Caki2 (cell line): ENCODE measurements at regions not wholly inside any gene's neighbourhood (a gene's known extent, or its start where the extent isn't known, plus 50 kb on each side); places are given as distances from the start of the nearest gene placed in this dataset.

Experiments
- DNase-seq: peaks from one replicate; pipeline ENCODE4 v3.0.0-alpha.2; 2015; ENCODE audit warnings: low read depth
- in situ Hi-C: cut with HindIII; loops from 2 replicates; pipeline ENCODE4 v1.10.0; 2016; ENCODE audit warnings: low sequenced_read_pairs, low pct_unique_long_range_greater_than_20kb, mixed read lengths

DNA sequence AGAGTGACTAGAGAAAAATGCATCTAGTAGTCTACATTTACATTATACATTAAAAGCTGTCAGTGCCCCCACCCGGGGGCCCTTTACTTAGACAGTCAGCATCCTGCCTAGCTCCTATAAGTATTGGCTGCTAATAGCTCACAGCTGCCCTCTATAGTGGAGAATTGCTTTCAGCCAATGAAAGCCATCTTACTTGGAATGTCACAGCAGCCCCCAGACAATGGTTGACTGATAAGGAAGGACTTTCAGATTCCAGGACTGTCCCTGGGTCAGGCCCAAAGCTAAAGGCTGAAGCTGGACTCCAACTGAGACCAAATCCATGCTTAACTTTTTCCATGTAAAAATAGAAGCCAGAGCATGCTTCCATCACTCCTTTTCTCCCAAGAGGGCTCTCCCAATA is 196.9 kb downstream of the ANKRD50 start:
- no peak for DNase-seq
- in situ Hi-C loops: no loop called here

DNA sequence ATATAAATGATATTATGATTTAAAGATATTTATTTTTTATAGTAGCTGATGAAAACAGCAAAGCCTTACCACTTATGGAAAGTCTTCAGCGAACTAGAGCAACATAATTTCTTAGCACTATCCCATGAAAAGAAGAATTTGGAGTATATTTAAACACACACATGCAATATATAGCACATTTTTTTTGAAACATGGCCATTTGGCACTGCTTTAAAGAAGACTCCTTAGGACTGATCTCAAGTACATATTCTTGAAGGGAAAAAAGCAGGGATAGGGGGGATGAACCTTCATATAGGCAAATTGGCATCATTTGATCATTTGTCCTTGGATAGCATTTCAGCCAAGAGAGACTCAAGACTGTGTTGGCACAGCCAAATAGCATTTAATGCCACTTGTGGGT is 193.3 kb downstream of the ANKRD50 start:
- in situ Hi-C loops: no loop called here
- no peak for DNase-seq

DNA sequence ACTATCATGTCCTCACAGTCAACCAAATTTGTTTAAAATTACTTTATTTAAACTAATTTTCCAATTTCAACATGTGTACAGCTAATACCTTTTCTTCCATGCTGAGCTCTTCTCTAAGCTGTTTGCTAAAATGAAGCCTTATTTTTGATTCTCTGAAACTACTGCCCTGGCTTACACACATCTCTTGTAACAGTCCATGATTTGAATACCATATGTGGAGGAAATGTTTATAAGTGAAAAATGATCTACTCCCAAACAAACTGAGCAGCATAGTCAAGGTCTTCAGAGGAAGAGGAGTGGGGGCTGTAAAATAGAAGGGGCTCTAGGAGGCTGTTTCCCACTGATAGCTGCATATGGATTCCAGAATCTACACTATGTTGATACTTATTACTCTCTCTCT is 188.7 kb downstream of the ANKRD50 start:
- in situ Hi-C loops: no loop called here
- DNase-seq: no peak

DNA sequence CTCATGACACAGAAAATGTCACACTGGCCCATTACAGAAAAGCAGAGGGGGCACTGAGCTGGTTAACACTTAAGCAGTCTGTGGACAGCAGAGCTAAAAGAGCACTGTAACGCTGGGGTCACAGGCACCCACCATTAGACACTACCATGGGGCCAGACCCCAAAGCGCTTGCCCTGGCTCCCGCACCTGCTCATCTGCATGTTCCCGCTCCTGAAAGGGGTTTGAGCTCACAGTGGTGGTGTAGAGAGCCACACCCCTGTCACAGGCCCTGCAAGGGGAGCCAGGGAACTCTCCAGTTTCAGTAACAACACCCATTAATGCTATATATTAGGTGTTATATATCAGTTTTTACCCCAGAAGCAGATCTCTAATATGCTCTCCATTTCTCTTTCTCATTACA is 187.0 kb downstream of the ANKRD50 start:
- DNase-seq: no peak
- in situ Hi-C loops: no loop called here

DNA sequence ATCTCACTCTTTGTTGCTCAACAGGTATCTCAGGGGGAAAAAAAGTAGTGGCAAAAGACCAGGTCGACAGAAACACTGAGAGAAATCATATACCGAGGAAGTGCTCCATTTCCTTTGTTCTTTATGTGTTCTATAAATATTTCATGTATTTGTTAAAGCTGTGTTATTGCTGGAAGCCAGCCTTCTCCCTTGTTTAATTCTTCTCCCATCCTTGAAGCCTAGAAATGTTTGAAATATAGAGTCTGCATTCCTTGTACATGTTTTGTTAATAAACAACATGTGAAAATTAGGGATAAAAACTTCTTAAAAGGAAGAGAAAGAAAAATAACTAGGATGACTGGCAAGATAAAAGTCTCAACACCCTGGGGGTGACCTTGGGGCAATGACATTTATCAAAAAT is 186.2 kb downstream of the ANKRD50 start:
- no peak for DNase-seq
- in situ Hi-C loops: no loop called here

DNA sequence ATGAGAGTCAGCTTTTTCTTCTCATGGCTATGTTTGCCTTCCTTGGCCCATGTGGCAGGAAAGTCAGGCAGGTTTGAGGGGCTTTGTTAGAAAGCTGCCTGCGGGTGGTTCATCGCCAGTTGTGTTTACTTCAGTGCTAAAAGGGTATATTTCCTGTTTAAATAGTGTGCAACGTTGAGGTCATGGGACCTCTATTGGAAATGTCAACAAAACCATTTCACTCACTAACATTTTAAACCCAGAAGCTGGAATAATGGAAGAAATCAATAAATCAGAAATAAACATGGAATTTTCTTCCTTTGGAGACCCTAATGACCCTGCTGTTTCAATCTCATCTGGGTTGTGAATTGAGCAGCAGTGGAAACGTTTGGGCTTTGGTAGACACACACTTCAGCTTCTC is 185.8 kb downstream of the ANKRD50 start:
- in situ Hi-C loops: no loop called here
- DNase-seq: no peak

DNA sequence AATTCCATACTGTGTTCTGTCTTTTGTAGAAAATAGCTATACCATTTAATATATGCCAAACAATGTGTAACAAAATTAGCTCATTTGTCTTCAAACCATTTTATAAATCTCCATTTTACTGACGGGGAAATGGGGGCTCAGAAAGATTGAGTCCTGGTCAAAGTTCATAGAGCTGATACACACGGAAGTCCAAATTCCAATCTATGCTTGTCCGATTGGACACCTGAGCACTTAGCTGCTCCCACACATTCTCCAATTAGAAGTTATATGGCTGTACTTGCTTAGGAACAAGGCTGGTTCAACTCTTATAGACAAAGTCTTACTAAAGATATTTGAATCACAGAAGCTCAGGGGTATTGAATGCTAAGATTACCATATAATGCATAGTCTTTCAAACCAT is 185.2 kb downstream of the ANKRD50 start:
- no peak for DNase-seq
- in situ Hi-C loops: no loop called here

DNA sequence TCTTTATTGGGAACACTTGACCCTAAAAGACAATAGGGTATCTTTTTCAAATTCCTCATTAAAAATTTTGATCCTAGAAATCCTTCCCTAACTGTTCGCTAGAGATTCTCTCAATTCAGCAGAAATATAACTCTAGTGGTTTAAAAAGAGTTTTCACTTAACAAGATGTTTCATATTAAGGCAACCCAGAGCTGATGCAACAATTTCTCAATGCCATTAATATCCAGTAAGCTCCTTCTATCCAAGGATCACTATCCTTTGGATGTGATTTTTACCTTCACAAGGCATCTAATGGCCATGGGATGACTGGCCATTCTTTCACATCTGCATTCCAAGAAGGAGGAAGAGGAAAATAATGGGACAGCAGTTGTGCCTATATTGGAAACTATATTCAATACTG is 183.4 kb downstream of the ANKRD50 start:
- no peak for DNase-seq
- in situ Hi-C loops: no loop called here

DNA sequence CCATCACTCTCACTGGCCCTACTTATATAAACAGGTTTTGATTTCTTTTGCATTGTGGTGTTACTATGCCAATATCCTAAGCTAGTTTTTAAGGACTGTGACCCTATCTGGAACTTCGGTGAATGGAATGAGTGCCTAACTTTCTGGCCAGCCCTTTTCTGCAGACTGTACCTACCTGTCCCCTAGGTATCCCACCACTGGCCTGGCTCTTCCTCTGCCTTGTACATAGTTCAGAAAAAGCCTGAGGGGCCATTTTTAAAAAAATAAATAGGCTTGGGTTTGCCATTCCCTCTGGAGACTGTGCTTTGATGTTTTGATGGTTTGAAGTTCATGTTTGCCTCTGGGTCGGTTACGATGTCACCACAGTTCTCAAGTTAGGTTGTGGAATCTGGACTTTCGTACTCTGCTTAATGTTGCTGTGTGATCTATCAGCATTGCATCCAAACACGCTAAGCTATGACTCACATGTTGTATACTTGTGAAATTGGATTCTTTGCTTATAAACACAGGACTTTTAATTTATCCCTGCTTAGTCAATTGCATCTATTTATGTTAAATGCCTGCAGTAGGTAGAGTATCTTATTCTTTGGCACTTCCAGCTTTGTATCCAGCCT is 182.0 kb downstream of the ANKRD50 start:
- in situ Hi-C loops: no loop called here
- DNase-seq: no peak

DNA sequence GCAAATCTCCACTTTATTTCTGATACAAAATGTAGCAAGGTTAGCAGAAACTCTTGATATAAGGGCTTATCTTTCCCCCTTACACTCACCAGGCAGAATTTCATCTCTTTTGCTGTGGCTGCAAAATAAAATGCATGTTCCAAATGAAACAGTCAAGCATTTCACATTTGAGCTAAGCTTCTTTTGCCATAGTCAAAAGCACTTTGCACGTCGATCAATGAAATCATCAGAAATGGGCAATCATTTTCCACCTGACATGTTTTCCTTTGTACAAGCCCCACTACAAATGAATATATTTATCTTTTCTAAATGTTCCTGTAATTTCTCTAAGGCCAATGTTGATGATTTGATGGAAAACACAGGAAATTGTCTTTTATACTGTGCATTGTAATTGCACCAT is 178.4 kb downstream of the ANKRD50 start:
- in situ Hi-C loops: no loop called here

DNA sequence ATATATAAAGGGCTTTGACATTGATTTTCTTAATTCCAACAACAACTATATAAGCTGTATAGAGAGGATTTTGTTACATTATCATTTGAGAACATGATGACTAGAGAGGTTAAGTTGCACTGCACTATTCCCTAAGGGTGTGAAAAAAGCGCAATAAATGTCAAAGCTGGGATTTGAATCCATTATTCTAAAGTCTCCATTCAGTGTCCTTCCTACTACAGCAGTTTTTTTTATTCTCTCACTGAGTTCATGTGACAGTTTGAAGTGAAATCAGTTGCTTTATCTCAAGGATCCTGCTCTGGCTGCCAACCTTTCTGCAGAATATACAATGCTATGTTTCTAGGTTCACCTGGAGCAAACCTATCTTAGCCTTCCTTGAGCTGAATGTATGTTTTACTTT is 177.5 kb downstream of the ANKRD50 start:
- in situ Hi-C loops: no loop called here
- DNase-seq: no peak

More for the DNA sequence above, 178.4 kb downstream of the ANKRD50 start:
- DNase-seq: no peak

DNA sequence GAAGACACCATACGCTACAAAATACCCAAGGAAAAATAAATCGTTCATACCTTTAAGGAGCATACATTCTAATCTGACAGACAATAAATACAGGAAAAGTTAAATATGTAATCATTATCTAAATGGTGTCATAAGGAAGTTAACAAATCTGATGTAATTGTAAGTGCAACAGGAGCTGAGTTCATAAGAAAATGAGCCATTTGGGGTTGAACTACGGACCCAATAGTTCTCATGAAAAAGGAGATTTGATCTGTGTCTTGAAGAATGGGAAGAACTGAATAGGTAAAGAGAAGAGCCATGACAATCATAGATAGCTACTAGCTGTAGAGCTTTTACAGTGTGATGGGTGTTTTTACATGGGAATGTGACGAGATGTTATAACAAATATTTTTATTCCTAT is 175.6 kb downstream of the ANKRD50 start:
- in situ Hi-C loops: no loop called here
- no peak for DNase-seq

DNA sequence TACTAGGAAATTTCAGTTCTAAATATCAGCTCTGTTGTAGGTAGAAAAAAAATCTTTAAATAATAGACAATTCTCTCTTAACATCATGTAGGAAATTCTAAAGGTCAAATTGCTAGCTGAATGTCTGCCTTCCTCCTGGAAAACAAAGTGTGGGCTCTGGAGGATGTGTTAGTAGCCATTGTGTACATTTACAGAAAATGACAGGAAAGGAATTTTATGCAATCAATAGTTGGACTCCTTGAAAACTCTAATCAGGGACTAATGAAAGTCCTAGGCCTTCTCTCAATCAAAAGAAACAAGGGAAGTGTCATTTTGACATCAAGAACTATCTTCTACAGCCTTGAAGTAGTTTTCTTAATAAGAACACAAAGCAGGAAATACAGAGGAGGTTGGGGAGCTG is 174.6 kb downstream of the ANKRD50 start:
- DNase-seq: no peak
- in situ Hi-C loops: no loop called here

DNA sequence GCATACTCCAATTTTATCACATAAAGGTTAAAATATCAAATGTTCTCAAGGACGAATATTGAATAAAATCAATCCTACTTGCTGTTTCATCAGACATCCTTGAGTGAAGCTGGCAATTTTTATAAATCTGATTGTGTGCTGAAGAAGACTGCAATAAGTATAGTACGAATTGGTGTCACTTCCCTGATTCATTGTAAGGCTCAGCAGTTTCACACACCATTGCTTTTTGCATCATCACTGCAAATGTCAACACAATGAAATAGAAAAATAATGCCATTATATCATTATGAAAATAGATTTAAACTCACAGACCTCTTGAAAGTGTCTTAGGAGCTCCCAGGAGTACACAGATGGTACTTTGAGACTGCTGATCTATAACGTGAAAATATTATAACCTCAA is 172.5 kb downstream of the ANKRD50 start:
- no peak for DNase-seq
- in situ Hi-C loops: no loop called here

DNA sequence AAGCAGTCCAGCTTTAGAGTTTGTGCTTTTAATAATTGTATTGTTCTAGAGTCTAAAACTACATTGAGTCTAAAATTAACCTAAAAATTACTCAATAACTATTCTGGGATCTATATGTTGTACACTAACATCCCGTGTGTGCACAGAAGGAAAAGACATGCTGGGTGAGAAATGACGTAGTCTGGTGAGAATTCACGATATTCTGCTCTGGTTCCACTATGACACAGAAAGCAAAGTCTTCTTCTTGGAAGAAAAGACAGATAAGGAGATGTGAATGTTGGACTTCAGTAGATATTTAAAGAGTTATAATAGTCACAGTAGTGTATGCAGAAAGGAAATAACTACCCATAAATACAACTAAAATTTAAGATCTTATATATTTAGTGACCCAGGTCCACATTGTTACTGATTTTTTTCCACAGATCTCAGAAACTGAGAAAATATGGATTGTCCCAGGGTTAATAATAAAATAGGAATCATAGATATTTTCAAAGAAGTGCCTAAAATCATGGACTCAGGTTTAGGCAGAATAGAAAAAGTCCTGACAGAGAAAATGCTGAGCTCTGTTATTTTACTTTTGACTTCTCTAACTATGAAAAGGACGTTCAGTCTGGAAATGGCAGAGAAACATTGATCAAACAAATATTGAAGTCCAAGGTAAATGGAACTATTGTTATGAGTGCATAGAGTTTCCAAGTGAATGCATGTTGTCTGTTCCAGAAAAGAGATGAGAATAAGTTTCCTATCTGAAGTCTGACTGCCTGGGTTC is 170.7 kb downstream of the ANKRD50 start:
- in situ Hi-C loops: no loop called here

DNA sequence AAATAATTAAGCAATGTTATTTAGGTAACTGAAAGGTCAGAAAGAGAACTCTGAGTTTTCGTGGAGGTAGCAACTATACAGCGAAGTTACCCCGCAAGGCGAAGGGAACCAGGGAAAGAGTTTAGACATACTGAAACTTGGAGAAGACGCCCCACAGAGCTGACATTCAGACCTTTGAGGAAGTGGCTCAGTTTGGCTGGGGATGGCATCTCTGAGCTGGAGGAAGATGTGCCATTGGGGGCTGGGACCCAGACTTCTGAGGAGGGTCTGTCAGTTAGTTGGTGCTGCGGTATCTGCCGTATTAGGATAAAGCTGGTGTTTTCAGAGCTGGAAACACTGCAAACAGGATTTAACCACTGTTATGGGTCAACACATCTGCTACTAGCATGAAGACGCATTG is 156.6 kb downstream of the ANKRD50 start:
- no peak for DNase-seq
- in situ Hi-C loops: no loop called here

More for the DNA sequence above, 170.7 kb downstream of the ANKRD50 start:
- DNase-seq: no peak

DNA sequence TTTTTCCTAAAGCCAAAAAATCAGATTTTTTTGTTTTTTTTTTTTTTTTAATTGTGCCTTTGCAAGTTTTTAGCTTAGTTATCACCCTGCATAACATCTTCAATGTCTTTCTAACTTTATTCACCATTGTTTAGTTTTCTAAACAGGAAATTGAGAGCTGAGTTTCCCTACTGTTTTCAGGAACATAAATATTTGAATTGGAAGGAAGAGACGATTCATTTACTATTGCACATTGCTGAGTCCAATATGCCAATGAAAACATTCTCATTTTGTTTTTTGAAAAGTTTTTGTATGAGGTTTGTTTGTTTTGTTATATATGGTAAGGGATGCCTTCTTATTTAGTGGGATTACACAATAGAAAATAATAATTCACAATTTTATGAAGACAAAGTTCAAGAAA is 148.4 kb downstream of the ANKRD50 start:
- in situ Hi-C loops: no loop called here
- DNase-seq: no peak

DNA sequence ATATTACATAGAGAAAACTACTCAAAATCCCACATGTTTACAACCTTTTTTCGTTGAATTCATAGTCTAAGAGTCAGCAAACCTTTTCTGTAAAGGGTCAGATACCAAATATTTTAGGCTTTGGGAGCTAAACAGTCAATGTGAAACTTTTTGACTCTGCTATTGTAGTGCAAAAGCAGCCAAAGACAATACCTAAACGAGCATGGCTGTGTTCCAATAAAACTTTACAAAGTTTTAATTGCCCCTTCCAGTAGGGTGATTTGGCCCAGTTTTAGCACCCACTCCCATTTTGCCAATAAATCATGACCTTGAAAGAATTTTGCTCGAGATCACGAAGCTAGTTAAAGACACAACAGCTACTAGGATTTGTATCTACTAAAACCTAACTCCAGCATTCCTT is 147.2 kb downstream of the ANKRD50 start:
- DNase-seq: no peak
- in situ Hi-C loops: no loop called here

DNA sequence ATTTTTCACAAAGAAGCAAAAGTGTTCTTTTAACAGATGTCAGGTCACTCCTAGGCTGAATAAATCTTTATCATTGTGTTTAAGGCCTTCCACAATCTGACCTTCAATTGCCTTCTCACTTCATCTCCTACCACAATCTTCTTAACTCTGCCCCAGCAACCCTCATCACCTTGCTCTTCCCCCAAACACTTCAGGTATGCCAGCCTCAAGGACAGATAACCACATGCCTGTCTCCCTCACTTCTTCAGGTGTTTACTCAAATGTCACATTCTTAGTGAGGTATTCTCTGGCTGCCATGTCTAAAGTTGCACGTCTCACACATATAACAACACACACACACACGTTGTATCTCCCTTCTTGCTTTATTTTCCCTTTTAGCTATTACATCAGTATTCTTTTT is 146.5 kb downstream of the ANKRD50 start:
- in situ Hi-C loops: no loop called here

DNA sequence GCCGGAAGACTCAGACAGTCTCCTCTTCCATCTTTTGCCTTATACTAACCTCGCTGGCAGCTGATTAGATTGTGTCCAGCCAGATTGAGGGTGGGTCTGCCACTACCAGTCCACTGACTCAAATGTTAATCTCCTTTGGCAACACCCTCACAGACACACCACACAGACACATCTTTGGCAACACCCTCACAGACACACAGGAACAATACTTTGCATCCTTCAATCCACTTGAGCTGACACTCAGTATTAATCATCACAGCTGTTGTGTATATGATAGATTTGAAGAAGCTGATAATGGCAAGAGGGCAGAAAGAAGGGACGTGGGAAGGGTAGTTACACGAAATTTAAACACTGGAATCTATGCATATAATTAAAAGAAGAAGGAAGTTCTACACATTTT is 139.5 kb downstream of the ANKRD50 start:
- in situ Hi-C loops: no loop called here
- no peak for DNase-seq

More for the DNA sequence above, 146.5 kb downstream of the ANKRD50 start:
- DNase-seq: peak; percentile 1
